Stimulated activated CD8-positive, alpha-beta memory T cell treated with anti-CD3 and anti-CD28 coated beads, Interleukin-4, amount 100 ng/mL, for 48 hours (primary cell): ENCODE measurements at regions not wholly inside any gene's neighbourhood (a gene's known extent, or its start where the extent isn't known, plus 50 kb on each side); places are given as distances from the start of the nearest gene placed in this dataset.
"Not testable (repeated sequence)": the region's sequence is repeated elsewhere in the genome, so short reads cannot be mapped to it uniquely, and the experiment has no call there.

ENCODE experiments used
- DNase-seq: peaks from one replicate; pipeline ENCODE4 v3.0.0-alpha.2; 2020

DNA sequence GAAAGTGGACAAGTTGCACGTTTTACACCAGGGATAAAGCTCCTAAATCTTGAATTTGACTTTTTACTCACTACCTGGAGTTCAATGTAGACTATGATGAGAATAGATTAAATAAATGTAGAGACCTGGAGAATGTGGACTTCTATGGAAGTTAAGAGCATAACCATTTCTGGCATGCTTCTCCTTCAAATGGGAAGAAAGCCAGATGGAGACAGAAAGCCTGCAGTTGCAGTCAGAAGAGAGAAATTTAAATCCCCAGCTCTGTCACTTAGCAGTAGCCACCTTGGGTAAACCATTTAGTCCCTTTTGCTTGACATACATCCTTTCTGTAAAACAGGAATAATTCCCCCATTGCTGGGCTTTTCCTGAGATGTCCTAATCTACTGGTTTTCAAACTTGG lies 355.3 kb upstream of the AUTS2 start:
- DNase-seq = no peak

DNA sequence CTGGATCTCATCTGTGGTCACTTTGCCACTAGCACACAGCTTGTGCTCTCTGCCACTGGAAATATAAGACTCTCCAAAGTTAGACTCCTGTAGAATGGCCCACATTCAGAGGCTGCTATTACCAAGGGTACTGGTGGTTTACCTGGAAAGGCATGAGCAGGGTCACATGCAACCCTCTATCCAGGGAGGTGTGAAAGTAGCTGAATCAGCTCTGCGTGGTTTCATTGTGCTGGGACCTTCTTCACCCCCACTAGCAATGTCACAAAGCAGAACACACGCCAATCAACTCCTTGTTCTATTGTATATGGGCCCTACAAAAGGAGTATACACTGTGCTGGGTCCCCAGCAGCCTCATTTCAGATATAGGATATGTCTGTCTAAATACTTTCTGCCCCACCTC lies 353.6 kb upstream of the AUTS2 start:
- DNase-seq = no peak

DNA sequence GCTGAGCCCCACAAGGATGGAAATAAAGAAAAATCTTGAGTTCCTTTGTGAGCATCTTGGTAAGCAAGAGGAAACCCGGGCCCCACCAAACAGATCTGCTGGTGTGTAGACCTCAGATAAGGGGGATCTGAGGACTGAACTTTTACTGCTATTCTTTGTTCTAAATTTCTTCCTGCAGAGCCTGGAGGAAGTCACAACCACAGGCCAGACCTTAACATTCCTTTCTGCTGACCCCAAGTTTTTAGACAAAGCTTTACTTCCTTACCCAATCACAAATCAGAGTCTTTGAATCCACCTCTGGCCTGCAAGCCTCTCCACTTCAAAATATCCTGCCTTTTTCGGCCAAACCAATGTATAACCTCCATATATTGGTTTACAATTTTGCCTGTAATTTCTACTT lies 352.6 kb upstream of the AUTS2 start:
- DNase-seq = no peak

DNA sequence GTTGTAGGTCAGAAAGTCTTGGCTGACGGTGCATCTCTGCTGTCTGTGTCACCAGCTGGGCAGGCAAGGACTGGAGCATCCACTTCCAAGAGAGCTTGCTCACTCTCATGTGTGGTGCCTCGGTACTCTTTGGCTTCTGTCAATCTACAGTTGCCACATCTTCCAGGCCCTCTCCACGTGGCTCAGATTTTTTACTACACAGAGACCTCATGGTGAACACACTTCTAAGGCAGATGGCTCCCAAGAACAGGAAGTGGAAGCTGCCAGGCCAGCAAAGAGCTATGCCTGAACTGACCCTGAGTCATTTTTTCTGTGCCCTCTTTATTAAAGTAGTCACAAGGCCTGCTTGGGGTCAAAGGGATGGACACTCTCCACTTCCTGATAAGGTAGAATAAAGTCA lies 351.5 kb upstream of the AUTS2 start:
- DNase-seq = no peak

DNA sequence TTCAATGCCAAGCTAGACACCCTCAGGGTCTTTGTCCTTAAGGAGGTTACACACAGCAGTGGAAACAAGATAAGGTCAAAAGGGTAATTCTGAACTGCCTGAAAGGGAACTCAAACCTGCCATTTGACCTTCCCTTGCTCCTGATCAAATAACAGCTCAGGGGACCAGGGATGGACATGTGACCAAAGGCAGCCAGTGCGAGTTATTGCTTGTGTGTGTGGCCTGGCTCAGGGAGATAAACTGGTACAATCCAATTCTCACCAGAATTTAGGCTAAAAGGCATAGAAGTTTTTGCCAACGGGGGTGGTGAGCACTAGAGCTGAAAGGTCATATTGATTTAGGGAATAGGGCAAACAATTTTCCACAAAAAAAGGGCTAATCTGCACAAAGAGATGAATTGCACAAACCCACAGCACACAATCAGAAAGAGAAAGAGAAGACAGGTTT lies 349.9 kb upstream of the AUTS2 start:
- not testable (repeated sequence) for DNase-seq

DNA sequence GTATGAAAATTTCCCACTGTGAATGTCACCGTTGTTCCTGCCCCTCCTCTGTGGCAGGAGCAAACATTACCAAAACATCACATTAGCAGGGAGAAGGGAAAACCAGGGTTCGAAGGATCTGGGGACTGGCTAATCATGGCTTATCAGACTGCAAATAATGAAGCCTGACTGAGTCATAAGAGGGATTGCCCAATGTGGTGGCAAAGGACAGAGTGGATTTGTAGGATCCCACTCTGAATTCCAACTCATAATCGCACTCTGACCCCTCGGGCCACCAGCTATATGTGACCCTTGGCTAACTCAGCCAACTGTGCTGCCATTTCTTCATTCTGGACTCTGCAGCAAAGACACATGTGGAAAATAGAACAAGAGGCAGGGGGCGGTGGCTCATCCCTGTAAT lies 347.3 kb upstream of the AUTS2 start:
- DNase-seq = no peak

DNA sequence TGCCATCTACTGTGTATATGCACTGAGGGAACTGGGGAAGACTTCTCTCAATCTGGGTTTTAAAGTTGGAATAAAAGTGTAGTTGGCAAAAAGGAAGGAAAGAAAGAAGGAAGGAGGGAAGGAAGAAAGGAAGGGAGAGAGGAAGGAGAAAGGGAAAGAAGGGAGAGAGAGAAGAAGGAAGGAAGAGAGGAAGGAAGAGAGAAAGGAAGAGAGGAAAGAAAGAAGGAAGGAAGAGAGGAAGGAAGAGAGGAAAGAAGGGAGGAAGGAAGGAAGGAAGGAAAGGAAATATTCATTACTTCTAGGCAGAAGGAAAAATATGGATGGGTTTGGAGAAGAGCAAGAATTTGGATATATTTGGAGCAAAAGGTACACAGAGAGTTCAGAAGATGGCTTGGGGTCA lies 343.6 kb upstream of the AUTS2 start:
- DNase-seq = no peak

DNA sequence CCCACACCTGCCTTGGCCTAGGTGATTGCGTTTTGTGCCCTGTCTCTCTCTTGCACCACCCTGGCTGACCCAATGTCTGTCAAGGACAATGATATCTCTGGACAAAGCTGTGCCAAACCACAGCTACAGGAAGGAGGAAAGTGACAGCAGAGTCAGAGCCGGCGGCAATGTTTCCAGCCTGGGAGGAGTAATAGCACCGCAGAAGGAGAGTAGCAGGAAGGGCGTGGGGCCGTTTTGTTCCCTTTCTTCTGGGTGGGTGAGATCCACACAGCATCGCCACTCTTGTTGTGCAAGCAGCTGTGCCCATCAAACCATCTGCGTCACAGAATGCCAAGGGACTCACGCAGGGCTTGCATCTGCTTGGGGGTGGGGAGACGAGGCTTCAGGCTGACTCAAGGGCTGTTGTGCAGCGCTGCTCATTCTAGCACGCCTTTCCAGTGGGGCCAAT lies 341.6 kb upstream of the AUTS2 start:
- no peak for DNase-seq

DNA sequence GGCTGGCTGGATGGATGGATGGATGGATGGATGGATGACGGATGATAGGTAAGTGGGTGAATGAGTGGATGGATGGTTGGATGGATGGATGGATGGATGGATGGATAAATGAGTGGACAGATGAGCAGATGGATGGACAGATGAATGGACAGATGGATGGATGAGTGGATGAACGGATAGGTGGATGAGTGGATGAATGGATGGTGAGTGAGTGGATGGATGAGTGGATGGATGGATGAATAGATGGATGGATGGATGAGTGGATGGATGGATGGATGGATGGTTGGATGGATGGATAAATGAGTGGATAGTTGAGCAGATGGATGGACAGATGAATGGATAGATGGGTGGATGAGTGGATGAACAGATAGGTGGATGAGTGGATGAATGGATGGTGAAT lies 340.7 kb upstream of the AUTS2 start:
- no peak for DNase-seq

DNA sequence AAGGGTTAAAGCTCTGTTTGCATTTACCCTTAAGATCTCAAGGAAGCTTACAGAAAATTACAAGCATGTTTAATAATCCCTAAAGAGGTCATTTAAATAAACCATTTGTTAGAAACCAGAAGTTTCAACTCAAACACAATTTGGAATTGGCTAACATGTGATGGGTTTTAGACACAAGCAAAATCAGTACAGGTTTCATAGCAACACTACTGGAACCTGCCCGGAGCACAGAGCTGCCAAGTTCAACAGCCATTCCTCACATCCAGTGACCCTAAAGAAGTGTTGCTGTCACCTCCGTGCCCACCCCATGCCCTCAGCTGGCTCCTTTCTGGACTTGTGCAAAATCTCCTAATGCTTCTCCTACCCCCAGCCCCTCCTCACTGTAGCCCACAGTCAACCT lies 338.8 kb upstream of the AUTS2 start:
- no peak for DNase-seq

DNA sequence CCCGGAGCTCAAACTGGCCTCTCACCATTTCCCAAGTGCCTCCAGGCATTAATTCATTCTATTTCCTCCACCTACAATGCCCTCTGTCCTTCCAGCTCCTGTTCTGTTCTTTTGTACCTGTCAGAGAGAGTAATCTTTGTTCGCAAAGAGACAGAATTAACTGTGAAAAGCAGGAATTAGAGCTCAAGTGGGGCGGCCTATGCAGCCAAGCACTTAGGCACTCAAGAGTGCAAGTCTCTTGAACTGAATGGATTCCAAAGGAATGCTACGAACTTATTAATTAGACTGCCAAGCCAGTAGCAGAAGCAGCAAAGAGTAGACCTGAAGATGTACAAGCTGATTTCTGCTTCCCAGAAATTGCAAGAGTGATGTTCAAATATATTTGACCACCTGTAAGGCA lies 338.3 kb upstream of the AUTS2 start:
- no peak for DNase-seq

DNA sequence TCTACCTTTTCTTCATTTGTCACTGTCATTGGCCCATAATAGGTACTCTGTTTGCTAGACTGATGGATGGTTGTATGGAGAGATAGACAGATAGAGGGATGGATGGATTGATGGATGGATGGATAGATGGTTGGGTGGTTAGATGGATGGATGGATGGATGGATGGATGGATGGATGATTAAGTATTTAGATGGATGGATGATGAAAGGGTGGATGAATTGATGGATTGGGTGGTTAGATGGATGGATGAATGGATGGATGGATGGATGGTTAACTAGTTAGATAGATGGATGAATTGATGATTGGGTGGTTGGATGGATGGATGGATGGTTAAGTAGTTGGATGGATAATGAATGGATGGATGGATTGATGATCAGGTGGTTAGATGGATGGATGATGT lies 334.7 kb upstream of the AUTS2 start:
- DNase-seq = no peak

DNA sequence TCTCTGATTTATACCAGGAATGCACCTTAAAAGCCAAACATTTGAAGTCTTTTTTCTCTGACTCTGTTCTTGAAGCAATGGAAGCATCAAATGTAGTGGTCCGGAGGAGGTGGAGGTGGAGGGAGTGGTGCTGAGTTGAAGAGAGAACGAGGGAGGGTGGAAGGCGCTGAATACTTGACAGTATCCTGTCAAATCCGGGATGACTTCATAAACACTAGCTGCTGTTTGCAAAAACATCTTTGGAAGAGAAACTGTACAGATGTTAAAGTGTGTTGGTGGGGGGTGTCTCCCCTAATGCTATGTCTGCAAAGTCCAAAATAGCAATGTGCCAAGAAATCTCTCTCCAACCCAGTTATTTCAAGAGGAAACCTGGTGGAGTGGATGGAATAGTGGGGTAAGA lies 328.5 kb upstream of the AUTS2 start:
- DNase-seq = no peak

DNA sequence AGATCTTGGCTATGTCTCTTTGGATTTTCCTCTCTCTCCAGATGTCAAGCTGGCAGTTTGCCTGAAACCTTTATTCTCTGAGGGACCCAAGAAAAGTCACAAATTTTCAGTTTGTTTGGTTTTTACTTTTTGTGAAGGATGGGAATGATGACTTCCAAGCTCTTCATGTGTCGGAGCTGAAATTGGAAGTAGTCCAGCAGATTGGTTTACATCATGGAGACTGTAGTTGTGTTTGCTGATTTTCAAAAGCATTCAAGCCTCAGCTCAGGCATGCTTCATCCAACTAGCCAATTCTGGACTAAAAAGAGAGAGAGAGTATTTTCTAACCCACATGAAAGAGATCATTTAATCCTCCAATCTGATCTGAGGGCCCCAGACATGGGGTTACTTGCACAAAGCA lies 326.2 kb upstream of the AUTS2 start:
- no peak for DNase-seq

DNA sequence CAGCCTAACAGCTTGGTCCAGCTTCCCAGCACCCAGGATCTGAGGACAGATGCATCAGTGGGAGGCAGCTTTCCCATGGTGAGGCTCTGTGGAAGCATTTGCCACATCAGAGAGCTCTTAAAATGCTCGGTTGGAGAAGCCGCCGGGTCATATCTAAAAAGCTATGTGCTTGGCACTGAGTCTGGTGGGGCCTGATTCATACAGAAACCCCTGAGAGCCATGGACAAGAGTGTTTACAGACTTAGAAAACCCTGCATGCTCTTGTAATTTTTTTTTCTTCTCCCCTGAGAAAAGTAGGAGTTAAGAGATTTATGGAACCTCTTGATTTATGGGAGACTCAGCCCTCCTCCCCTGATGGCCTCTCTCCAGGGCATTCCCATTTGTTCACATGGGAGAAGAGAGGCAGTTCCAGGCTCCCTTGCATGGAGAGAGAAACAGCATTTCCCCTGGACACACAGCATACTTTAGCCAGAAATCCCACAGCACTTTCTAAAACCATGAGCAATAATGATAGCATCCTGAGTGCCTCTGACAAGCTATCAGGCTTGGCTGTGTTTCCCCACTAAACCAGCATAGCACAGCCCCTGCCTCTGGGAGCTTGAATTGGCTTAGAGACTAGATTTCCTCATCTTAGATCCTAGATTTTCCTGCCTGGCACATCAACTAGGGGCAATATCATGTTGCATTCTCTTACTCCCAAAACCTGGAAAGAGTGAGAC lies 322.1 kb upstream of the AUTS2 start:
- no peak for DNase-seq

DNA sequence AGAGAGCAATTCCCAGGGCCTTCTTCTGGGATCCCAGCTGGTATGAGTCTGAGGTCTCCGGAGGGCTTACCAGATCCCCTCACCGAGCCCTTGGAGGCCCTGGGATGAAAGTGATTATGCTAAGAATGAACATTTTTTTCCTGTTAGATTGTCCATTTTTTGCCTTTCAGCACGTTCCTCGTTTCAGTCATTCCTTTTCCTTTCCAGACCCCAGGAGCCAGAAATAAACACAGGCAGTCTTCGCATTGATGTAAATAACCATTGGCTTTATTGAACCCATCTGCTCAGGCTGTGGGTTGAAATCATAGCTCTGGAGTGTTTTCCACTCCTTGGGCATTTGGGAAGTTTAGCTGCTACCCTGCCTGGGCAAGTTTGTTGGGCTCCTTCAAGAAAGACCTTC lies 320.9 kb upstream of the AUTS2 start:
- no peak for DNase-seq

DNA sequence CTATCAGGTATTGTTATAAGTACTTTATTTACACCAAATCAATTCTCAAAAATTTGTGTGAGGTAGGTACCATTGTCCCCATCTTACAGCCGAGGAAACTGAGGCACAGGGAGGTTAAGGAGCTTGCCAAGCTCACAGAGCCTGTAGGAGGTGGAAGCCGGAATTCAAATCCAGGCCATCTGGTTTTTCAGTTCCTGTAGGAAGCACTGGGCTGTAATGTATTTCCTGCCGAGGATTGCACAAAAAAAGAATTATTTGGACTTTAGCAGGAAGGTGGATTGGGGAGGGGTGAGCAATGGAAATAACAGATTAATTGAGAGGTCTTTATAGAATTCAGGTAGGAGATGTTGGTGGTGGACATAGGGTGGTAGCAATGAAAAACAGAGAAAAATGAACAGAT lies 315.3 kb upstream of the AUTS2 start:
- no peak for DNase-seq

DNA sequence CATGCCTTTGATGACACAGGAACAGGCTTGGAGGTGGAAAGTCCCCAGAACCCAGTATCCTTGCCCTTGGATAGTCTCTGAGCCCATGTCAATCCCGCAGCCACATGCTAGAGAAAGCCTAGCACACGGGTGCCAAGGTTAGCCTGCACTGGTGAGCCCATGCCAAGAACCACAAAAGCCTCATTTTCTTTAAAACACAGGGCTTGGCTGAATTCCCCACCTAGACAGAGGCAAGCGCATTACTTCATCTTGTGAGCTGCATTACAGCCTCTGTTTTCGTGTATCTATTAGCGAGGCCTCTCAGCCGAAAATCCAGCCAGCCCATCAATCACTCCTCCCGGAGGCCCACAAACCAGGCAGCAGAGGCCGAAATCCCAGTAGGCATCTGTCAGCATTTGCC lies 314.9 kb upstream of the AUTS2 start:
- DNase-seq = no peak

DNA sequence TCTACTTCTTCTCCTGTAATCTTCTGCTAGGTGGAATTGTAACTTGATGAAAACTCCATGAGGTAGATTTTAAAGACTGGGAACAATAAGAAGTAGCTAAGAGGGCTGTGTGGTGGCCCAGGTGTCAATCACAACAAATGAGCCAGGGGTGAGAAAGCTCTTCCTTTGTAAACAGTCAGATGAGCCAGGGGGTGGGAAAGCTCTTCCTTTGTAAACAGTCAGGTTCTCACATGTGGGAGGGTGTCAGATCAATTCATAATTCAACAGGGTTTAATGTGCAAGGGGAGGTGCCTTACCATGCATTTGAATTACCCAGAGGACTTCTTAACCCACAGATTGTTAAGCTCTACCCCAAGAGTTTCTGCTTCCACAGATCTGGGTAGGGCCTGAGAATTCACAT lies 312.4 kb upstream of the AUTS2 start:
- no peak for DNase-seq

DNA sequence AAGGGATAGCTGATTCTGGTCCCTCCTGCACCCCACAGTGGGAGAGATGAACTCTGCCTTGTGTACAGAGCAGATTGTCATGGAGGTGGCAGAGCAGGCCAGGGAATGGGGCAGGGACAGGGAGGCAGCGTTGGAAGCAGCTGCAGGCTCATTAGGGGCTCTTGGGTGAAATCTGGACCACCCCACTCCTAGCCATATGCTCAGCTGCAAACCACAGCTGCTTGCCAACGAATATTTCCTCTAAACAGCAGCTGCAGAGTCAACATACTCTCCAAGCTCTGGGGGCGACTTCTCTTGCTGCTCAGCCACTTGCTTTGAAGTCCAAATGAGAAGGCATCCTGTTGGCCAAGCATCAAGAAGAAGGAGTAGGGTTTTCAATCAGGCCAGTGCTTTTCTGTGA lies 302.3 kb upstream of the AUTS2 start:
- DNase-seq = no peak

DNA sequence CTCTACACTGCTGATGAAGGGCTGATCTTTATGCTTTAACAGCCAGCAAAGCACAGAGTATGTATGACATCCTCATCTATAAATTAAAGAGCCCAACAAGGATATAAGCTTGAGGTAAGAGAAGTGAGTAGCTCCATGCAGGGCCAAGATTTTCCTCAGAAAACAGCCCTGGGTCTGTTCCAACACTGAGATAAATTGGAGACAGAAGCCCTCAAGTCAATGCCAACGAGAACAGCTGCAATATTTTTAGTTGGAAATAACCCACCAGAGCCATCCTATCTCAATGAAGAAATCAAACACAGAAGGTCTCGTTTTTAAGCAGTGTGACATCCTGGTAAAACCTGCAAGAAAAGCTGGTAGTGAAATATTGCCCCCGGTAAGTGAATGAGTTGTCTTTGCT lies 297.0 kb upstream of the AUTS2 start:
- DNase-seq = no peak

DNA sequence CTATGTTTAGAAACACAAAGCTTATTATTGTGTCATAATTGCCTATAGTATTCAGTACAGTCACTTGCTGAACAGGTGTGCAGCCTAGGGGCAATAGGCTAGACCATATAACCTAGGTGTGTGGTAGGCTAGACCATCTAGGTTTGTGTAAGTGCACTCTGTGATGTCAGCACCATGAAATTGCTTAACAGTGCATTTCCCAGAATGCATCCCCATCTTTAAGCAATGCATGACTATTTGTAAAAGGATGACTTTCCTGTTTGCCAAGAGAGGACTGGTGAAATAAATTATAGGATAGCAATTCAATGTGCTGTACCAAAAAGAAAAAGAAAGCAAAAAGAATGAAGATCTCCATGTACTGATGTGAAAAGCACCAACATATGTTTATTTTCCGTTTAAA lies 288.7 kb upstream of the AUTS2 start:
- DNase-seq = no peak

DNA sequence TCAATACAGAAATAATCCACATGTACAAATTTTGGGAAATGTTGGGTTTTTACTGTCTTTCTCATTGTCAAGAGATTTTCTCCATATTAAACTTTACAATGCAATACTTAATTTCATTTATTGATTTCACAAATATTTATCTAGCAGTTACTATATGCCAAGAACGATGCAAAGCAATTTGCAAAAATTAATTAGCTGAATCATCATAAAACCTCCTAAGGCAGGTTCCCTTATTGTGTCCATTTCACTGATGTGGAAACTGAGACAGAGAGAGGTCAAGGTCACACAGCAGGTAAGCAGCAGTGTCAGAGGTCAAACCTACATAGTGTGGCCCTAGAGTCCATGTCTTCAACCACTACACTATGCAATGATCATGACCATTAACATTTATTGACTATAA lies 286.8 kb upstream of the AUTS2 start:
- DNase-seq = no peak

DNA sequence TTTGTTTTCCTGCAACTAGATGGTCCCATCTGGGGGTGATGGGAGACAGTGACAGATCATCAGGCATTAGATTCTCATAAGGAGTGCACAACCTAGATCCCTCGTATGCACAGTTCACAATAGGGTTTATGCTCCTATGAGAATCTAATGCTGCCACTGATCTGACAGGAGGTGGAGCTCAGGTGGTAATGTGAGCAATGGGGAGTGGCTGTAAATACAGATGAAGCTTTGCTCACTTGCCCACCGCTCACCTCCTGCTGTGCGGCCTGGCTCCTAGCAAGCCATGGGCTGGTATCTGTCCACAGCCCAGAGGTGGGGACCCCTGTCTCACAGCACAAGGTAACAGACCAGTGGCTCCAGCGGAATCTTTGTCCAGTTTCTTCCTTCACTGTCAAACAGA lies 284.4 kb upstream of the AUTS2 start:
- not testable (repeated sequence) for DNase-seq

DNA sequence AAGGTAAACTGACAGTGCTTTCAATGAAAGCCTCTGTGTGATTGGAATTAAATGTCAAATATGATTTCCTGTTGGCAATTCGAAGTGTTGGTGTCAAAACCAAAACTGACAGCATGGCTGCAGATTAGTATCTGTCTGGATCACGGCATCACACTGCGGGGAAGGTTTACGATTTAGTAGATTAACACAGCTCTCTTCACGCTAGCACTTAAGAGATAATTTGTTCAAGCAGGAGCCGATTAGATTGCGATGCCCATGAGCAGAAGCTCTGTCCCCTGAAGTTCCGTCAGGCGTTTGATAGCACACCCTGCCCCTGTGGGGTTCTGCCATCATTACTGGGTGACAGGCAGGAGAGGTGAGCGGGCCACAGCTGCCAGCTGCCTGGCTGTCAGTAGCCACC lies 279.5 kb upstream of the AUTS2 start:
- no peak for DNase-seq

DNA sequence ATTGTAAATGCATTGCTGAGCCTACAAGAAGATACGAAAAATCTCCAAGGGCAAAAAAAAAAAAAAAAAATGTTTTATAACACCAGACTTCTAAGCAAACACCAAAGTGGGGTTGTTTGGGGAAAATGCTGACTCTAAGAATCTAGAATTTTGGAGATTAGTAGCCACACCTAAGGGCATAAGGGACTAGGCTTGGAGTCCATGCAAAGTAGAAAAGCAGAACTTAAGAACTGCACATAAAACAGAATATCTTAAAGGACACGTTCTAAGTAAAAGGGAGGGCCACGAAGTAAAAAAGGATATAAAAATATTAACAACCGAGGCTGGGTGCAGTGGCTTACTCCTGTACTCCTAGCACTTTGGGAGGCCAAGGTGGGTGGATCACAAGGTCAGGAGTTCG lies 269.8 kb upstream of the AUTS2 start:
- DNase-seq = no peak
